HG02798 (cell line): ENCODE measurements at regions not wholly inside any gene's neighbourhood (a gene's known extent, or its start where the extent isn't known, plus 50 kb on each side); places are given as distances from the start of the nearest gene placed in this dataset.
"Not testable (repeated sequence)": the region's sequence is repeated elsewhere in the genome, so short reads cannot be mapped to it uniquely, and the experiment has no call there.

Experiments used
- ATAC-seq: cut with Tn5 transposase; IDR thresholded peaks from one replicate; pipeline ENCODE4 v1.9.1; 2021; ENCODE audit warnings: mild to moderate bottlenecking; ENCODE audit not compliant: unreplicated experiment, poor library complexity

DNA sequence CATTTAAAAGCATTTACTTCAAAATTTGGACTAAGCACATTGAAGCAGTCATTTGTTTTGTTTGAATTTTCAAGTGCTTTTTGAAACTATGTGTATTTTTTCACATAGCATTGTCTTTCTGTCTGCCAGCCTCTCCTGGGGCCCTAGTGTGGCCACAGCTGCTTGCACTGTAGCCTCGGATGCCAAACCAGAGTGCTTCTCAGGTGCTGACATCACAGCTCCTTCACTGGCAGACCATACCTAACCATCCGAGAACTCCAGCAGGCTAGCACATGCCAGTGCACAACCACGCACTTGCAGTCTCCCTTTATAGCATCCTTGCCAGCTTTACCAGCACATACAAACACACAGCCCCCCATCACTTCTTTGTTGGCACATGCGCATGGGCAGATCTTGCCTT lies 1019.7 kb downstream of the STPG2 start:
- ATAC-seq, result no peak

DNA sequence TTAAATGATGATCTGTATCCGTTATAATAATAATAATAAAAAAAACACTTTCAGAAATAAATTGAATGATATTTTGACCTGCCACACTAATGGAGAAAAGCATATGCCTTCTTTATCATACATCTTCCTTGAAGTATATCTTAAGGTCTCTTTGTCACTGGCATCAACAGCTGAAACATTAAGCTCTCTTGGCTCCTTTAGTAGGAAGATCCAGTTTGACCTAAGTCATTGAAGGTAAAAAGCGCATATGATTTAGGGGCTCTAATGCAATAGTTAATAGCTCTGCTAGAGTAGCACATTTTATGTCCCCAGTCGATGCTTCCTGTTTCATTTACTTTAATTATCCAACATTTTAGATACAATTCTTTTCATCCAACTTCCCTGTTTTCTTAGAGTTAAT lies 1010.8 kb downstream of the STPG2 start:
- ATAC-seq, result no peak

DNA sequence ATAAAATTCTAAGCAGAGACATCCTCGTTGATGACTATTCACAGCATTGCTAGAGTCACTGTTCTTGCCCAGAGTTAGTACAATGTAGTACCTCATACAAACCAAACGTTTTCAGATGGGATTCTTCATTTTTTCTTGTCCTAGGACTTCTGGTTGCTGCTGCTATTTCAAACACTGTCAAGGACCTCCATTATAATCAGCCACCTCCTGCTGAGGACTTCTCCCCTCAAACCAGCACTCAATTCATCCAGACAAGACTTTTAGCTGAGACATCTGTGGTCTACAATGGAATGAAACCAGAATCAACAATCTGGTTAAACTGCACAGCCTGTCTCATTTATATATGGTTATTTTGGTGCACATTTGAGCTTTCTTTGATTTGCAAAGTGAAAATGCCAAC lies 1008.8 kb downstream of the STPG2 start:
- ATAC-seq, result no peak

DNA sequence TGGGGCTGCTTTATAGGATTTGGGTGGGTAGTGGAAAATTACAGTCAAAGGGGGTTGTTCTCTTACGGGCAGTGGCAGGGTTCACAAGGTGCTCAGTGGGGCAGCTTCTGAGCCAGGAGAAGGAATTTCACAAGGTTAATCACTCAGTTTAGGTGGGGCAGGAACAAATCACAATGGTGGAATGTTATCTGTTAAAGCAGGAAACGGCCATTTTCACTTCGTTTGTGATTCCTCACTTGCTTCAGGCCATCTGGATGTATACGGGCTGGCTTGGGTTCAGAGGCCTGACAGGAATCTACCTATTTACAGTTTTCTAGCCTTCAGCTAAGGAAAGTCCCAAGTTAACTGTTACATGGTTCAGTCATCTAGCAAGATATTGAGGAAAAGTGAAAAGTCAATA lies 1003.5 kb downstream of the STPG2 start:
- ATAC-seq, result no peak

DNA sequence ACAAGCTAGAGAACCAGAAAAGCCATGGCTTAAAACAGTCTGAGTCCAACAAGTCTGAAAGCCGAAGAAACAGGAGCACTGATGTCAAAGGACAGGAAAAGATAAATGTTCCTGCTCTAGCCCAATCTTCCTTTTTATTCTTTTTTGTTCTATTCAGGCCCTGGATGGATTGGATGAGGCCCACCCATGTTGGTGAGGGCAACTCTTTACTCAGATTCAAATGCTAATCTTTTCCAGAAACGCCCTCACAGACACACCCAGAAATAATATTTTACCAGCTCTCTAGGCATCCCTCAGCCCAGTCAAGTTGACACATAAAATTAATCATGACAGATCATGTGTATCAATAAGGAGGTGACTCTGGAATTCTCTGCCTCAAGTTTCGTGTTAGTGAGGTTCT lies 1002.7 kb downstream of the STPG2 start:
- no peak for ATAC-seq

DNA sequence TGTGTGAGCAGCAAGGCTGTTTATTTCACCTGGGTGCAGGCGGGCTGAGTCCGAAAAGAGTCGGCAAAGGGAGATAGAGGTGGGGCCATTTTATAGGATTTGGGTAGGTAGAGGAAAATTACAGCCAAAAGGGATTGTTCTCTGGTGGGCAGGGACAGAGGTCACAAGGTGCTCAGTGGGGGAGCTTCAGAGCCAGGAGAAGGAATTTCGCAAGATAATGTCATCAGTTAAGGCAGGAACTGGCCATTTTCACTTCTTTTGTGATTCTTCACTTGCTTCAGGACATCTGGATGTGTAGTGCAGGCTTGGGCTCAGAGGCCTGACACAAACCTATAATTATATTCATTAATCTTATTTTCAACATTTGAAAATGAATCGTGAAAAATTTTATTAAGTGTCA lies 1001.9 kb downstream of the STPG2 start:
- ATAC-seq, result not testable (repeated sequence)

DNA sequence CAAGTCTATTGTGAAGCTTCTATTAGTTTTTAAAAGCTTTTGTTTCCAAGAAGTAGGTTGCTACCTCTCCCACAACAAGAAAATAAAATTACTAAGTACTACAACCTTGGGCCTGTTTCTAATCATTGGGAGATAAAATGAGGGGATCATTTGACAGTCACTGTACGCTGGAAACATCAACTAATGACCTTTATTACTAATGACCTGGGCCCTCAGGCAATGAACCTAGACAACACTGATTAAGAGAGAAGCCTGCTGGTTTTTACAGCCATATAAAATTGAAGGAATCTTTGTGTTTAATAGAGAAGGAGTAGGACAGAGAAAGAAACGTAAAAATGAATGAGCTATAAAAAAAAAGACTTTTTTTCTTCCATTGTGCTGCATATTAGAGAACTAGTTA lies 1000.9 kb downstream of the STPG2 start:
- no peak for ATAC-seq

DNA sequence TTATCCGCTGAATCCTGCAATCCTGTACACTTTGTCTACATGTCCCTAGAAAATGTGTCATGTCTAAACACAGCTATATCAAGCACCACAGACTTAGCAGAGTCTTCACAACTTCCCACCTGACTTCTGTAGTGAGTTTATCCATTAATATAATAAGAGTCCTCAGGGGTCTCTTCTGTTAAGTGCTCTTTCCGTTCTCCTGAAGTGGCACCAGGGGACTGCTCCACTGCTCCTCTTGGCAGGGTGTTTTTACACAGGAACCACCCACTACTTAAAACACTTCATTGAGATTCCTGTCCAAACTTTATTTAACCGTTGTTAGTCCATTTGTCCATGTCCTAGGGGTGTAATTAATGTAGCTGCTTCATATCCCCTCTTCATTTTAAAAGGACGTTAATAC lies 1000.4 kb downstream of the STPG2 start:
- no peak for ATAC-seq

DNA sequence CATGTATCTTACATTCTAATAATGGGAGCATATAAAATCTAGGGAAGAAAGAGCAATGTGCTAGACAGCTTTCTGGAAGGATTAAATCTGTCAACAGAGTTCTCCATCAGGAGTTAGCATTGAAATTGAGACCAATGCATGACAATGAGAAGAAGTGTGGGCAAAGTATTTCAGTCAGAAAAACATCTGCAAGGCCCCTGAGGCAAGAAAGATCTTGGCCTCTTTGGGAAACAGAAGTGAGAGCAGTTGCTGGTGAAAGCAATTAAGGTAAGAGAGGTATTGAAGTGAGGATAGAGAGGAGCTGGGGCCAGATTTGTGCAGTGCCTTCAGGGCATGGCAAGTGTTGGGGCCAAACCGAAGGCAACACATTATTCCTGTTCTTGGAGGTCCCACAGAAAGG lies 999.1 kb downstream of the STPG2 start:
- ATAC-seq, result no peak

DNA sequence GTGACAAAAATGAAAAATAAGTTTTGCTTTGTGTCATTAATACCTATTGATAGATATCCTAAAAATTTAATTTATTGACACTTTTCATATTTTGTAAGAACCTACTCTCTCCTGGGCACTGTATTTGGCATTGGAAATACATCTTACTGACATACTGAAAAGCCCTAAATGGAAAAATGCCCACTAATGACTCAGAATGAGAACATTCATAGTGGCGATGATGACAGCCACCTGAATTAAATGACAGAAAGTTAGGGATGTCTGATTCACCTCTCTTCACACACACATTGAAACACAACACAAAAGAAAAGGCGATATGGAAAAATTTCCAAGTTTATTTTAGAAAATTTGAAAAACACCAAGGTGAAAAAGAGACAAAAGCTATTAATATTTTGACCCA lies 992.3 kb downstream of the STPG2 start:
- ATAC-seq, result no peak

DNA sequence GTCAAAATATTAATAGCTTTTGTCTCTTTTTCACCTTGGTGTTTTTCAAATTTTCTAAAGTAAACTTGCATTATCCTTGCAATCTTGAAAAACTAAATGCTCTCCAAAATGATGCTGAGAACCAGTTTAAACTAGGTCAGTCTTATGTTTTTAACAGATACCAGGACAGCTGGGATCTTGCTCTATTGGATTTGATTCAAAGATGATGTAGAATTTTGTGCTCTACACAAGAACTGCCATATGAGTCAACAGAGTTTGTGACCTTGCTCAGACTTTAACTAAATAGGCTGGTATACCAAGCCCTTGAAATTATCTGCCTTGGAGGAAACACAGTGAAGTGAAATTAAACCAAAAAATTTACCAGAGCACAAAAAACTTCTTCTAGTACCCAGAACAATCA lies 991.1 kb downstream of the STPG2 start:
- ATAC-seq, result no peak

DNA sequence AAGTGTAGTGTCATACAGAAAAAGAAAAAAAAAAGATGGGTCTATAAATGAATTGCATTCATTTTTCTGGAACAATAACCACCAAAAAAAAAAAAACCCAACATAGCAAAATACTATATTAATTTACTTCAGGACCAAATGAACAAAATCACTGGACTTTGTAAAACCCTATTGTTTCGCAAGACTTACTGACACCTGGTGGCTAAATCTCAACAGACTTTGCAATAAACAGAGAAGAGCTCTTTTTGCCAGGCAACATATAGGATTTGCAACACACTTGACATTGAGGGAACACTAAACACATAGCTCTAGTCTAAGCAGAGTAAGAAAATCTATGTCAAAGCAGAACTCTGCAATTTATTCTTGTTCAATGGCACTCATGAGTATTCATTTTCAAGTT lies 990.2 kb downstream of the STPG2 start:
- no peak for ATAC-seq

DNA sequence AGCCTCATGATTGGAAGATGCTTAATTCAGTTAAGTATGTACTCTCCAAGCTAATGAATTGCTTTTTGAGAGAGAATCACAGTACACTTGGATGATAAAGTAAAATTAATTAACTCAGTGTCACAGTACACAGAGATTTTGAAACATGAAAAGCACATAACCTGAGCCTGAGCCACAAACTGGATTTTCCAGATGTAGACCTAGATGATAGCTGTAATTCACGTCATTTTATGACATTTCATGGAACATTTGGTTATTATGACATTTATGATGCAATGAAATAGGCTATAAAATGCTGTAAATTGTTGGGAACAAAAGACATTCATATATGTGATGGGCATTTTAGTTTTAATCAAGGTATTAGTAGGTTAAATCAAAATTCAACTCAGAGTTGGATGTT lies 983.7 kb downstream of the STPG2 start:
- ATAC-seq, result no peak

DNA sequence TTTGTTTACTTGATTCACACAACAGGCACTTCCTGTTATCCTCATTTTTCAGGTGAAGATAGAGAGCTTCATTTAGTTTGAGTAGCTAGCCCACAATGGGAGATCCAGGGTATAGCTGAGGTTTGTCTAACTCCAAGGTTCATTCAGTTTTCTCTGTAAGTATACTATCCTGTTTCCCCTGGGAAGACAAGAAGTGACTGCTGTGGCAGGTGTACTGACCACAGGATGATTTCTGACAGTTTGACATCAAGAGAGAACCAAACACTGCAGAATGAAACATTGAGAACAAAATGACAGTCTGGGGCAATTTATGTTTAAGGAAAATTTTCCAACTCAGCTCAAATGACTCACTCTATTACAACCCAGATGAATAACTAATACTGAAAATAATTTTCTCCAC lies 958.0 kb downstream of the STPG2 start:
- no peak for ATAC-seq

DNA sequence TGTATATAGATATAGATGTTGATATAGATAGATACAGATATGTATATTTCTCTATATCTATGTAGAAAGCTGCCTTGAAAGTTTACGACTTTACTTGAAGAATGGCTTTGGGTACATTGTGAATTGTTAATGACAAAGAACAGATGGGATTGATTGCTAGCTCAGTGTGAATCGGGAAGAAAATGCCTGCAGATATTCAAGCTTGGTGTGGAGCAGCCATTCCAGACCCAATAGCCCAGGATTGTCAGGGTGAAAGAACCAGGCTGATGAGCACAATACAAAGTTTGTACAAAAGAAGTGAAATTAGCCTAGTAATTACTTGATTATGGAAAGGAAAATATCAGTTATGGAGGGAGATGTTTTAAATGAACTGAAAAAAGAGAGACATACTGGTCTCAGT lies 946.2 kb downstream of the STPG2 start:
- ATAC-seq, result no peak

DNA sequence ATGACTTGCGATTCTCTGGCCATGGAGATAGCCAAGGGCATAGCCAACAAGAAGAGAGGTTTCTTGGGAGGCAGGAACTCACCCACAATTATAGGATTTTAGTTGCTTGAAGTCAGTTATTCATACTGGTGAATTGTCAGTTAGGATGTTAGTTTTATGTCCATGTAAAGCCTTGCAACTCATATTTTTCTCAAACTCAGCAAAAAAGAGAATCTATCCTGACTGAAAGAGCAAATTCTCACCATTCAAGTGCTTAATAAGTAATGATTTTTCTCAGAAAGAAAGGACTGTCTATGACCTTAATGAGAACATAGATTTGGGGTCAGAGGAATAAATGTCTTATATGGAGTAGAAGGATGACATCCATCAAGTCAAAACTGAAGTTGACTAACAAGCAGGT lies 934.5 kb downstream of the STPG2 start:
- no peak for ATAC-seq

DNA sequence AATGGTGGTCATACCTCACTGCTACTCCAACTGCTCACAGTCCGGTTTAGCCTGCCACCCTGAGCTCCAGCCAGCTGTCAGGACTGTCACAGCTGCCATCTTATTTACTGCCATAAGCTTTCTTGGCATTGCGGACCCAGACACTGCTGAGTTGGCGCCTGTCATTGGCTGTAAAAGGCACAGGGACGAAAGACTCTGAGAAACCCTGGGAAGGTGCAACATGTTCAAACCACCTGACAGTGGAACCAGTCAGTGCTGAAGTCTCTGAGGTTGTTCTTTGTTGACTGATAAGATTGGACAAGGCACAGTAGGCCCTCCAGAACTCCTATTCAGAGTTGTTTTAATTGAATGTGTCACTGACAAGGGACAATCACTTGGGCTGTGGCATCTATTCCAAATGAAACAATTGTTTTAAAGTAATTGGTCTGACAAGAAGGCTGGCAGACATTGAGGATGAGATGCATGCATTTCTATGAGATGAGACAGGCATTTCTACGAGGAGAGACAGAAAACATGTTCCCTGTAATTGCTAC lies 927.8 kb downstream of the STPG2 start:
- no peak for ATAC-seq

DNA sequence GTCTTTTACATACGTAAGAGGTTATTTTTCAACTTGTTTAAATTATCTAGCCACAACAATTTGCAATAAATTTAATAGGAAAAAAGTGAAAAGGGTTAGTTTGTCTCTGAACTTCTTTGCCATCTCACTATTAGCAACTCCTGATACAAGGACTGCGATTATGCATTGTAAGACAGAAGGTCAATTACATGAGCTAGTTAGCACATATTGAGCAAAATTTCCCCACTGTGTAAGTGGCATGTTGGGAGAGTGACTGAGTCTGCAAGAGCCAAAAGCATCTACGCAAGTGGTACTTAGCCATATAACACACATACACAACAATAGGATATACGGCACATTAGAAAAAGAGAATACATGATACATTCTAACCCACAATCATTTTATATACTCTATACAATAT lies 927.2 kb downstream of the STPG2 start:
- no peak for ATAC-seq

DNA sequence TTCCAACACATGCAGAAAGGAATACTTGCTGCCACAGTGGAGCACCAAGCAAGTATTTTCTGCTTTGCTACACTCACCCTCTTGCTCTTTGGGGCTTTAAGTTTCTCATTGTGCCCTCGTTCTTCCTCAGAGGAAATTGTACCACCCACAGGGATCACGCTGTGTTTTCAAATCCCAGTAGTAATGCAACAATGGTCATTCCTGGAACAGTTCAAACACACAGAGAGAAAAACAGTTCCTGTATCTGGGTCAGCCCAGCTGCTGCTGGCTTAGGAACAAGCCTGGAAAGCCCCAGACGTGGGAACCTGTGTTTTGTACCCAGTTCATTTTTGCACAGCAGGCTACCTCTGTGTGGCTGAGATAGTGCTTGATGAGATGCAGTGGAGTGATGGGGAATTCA lies 907.8 kb downstream of the STPG2 start:
- no peak for ATAC-seq

DNA sequence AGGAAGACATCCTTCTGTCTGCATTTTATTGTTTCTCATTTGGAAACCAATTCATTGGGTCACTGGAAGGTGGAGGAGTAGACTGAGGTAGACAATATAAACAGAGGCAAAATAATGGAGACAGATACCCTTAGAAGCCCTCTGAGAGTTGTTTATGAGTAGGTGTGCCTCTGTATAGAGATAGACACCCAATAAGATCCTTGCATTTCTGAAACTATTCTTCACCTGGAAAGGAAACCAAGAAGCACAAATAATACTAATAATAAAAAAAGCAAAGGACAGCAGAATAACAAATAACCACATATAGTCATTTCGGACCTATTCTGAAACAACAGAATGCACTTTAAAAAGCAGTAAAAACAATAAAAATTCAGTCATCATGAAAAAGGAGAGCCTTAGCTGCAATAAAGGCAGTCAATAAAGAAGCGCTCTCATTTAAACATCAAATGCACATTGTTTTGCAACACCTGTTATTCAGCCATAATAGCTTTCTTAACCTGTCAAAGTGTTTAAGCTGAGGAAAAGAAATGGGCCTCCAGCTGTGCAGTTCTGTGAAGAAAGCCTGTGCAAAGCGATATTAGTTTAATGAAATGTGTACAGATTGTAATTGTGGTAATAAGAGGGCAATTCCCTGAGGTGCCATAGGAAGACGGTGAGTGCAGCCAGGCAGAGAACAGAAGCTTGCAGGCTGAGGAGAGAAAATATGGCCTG lies 904.2 kb downstream of the STPG2 start:
- ATAC-seq, result no peak

DNA sequence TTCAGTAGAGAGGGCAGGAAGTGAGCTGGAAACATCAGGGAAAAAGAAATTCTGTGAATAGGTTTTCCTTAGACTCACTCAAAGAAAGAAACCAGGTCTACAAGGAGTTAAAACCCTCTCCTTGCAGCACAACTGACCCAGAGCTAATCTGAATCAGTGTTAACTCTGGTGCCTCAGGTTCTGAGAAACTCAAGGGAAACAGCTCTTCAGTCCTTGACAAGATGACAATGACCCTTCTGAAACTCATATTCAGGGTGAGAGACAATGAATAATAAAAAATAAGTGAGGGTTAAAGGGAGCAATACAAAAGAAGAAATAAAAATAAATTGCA lies 903.6 kb downstream of the STPG2 start:
- ATAC-seq, result no peak

DNA sequence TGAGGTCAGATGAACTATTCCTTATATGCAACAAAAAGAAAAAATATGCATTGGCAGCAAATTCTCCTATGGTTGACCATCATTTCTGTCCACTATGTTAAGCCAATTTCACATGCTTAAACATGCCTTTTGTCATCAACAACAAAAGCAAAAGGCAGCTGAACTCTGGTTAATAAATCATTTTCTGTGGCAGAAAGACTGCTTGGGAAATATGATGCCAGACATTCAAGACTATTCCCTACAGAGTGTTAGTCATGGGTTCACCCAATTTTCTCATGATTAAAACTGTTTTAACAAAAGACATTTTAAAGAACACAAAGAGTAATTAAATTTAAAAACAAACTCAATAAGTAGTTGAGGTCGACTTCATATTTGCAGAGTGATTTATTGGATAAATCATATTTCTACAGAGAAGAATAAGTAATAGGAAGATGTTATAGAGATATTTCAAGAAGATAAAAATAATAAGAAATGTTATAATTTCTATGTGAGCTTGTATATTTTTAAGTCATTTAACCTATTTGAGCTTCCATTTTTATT lies 890.6 kb downstream of the STPG2 start:
- ATAC-seq, result no peak
